SH-SY5Y (cell line): ENCODE measurements at regions not wholly inside any gene's neighbourhood (a gene's known extent, or its start where the extent isn't known, plus 50 kb on each side); places are given as distances from the start of the nearest gene placed in this dataset.

Experiments used
- GATA2 ChIP-seq: IDR thresholded peaks from 2 replicates; pipeline ENCODE4 v1.6.1; 2011; ENCODE audit warnings: mild to moderate bottlenecking, low read depth, low read length
- GATA3 ChIP-seq: IDR thresholded peaks from 2 replicates; pipeline ENCODE4 v1.6.1; 2011; ENCODE audit warnings: low read depth, mild to moderate bottlenecking, low read length, moderate library complexity

DNA sequence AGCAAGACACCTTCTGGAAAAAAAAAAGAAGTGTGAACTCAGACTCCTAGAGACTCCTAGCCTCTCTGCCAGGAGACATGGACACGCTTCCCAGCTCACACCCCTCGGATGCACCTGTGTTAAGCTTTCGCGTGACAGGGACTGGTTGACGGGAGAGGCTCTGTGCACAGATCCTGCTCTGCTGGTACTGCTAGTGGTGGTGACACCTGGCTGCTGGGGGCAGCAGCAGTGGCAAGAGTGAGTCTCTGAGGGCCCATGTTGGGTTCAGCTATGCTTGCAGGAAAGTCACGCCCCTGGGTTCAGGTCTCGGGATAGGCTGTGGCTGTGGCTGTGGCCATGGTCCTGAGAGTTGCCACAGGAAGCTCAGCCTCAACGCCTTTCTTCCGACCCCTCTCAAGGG, 81.1 kb downstream of the XRCC2 start:
- no peak for TF ChIP-seq GATA3
- no peak for TF ChIP-seq GATA2

DNA sequence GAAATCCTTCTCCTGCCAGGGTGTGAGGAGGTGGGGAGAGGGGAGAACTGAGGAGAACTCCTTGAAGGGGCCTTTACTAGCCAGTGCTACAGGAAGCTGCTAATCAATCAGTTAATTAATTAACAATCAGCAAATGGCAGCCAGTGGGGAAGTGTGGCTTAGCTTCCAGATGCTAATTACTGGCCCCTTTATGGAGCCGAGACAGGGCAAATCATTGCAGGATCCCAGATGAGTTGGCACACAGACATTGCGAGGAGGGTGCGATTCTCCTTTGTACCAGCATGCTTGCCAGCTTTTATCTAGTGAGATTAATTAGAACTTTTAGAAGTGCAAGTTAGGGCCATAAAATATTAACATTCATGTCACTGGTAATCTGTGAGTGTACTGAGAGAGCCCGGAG, 84.0 kb downstream of the XRCC2 start:
- TF ChIP-seq GATA3 (no peak), GATA2 (no peak)

DNA sequence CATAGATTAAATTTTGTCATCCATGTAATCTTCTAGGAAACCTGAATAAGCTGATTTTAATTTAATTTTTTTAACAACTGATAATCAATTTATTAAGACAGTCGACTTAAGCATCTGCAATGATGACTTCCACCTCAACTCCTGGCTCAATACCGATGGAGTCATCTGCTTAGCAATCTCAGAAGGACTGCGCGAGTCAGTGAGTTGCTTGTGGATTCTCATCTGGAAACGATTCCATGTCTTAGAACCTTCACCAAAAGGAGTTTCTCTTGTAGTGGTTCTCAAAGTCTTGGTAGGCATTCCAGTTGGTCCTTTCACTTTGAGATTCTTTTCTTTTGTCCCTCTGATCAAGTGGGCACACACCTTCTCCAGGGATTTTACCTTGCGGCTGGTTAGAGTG, 85.5 kb downstream of the XRCC2 start:
- TF ChIP-seq GATA3 (no peak), GATA2 (no peak)

DNA sequence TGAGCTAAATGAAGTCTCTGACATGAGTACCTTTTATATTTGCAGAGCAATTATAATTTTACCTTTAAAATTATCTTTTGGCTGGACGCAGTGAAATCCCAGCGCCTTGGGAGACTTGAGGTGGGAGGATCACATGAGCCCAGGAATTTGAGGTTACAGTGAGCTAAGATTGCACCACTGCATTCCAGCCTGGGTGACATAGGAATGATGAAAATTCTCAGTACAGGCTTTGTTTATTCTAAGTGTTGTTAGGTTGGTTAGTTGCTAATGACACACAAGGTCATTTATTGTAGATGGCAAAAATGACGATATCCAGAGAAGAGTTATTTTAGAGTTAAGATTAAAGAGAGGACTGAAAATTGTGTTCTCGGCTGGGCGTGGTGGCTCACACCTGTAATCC, 87.6 kb downstream of the XRCC2 start:
- no peak for TF ChIP-seq GATA3
- no peak for TF ChIP-seq GATA2

- TF ChIP-seq GATA2 (no peak), GATA3 (no peak)
Measured at GRCh38 chr7:152587366-152587765, 88.6 kb downstream of the XRCC2 start.

DNA sequence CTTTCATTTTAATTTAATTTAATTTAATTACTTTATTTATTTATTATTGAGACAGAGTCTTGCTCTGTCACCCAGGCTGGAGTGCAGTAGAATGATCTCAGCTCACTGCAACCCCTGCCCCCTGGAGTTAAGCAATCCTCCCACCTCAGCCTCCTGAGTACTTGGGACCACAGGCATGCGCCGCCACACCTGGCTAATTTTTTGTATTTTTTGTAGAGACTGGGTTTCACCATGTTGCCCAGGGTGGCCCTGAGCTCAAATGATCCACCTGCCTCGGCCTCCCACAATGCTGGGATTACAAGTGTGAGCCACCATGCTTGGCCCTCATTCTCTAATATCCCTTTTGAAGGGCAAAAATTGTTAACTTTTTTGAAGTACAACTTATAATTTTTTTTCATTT, 92.9 kb downstream of the XRCC2 start:
- TF ChIP-seq GATA3 (no peak), GATA2 (no peak)

GRCh38 chr7:152579070-152579469, 96.9 kb downstream of the XRCC2 start:
- TF ChIP-seq GATA3 (no peak), GATA2 (no peak)

- TF ChIP-seq GATA2 (no peak), GATA3 (no peak)
Measured at GRCh38 chr7:152577339-152577738, 98.6 kb downstream of the XRCC2 start.

DNA sequence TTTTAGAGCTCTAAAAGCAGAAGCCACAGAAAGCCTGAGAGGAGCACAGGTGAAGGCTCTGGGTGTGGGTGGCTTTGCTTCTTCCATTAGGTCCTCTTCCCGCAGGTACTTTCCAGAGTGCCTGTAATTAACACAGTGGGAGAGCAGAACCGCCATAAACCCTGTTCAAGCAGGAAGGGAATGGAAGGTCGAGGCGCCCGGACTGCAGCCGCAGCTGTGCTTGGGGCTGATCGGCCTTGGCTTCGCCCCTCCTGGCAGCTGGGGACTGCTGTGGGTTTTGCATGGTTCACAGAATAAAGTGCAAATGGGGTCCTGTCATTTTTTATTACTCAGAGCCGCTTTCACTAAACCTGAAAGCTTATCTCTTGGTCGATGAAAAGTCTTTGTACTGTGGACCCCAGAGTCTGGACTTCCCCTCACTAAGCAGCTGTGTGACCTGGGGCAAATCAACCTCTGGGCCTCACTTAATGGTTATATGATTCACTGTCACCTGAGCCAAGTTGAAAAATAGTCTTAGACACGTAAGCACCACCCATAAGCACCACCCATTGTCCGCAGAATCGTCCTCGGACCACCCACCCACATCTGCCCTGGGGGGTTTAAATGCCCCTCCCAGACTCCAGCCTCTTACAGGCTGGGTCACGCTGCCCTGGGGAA, 100.9 kb downstream of the XRCC2 start:
- no peak for TF ChIP-seq GATA2
- no peak for TF ChIP-seq GATA3

DNA sequence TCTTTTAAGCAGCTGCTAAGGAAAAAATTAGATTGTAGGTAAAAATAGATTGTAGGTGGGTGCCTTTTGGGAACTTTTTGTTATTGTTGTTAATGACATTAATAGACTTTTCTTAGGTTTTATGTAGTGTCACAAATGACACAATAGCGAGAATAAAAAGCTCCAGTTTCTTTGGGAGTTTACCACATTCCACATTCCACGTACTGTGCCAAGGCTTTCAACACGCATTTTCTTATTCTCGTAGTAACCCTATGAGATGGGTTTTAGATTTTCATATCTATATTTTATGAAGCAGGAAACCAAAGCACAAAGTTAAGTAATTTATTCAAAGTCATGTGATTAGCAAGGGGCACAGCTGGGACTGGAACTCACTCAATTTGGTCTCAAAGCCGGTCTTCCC, 103.8 kb downstream of the XRCC2 start:
- TF ChIP-seq GATA2 (no peak), GATA3 (no peak)

DNA sequence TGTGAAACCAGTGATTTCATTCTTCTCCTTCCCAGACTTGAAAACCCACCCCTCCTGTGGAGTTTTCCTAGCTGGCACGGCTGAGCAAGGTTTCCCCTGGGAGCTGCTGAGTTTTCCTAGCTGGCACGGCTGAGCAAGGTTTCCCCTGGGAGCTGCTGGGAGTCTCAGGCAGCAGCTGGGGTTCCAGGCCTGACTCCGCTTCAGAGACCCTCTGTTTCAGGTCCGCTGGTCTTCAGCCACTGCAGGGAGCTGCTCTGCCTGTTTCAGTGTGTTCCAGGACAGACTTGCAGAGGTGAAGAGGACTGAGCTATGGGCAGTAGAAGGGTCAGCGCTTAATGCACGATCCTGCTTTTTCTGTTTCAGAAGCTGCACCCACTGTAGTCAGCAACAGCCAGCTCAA, 104.9 kb downstream of the XRCC2 start:
- TF ChIP-seq GATA2 (no peak), GATA3 (no peak)

DNA sequence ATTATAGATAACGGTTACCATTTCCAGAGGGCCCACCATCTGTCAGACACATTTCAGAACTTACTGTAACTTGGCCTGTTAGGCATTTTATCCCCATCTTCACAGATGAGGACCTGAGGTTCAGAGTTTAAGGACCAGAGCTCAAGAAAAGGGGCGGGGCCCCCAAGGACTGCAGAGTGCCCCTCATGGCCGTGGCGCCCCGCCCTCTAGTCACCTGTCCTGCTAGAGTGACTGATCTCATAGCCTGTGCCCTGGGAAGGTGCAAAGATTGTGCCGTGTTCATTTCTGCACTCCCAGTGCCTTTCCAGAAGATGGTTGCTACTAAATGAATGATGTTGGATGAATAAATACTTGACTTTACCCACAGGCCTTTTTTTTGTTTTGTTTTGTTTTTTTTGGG, 107.0 kb downstream of the XRCC2 start:
- TF ChIP-seq GATA3 (no peak), GATA2 (no peak)

GRCh38 chr7:152565731-152566130, 110.2 kb downstream of the XRCC2 start:
- no peak for TF ChIP-seq GATA2
- no peak for TF ChIP-seq GATA3

- no peak for TF ChIP-seq GATA2
Measured at GRCh38 chr7:152564656-152565250, 111.2 kb downstream of the XRCC2 start.

- TF ChIP-seq GATA3: no peak
- no peak for TF ChIP-seq GATA2
Measured at GRCh38 chr7:152556013-152556755, 119.8 kb downstream of the XRCC2 start.
